GM06990 (cell line): ENCODE measurements at regions not wholly inside any gene's neighbourhood (a gene's known extent, or its start where the extent isn't known, plus 50 kb on each side); places are given as distances from the start of the nearest gene placed in this dataset.
"Not testable (repeated sequence)": the region's sequence is repeated elsewhere in the genome, so short reads cannot be mapped to it uniquely, and the experiment has no call there.

ENCODE experiments used
- DNase-seq: peaks from one replicate; pipeline ENCODE4 v3.0.0-alpha.2; 2011; ENCODE audit not compliant: insufficient read length; ENCODE audit errors: extremely low read depth
- H3K27me3 ChIP-seq: replicated peaks from 2 replicates; pipeline ENCODE4 v1.6.0; 2011; ENCODE audit warnings: low read length; ENCODE audit not compliant: control insufficient read depth, insufficient read depth
- H3K36me3 ChIP-seq: 2 replicates; pipeline ENCODE4 v1.5.1; 2011; ENCODE audit warnings: low read length; ENCODE audit not compliant: control insufficient read depth, insufficient read depth
- H3K4me3 ChIP-seq: replicated peaks from 2 replicates; pipeline ENCODE4 v1.5.1; 2011; ENCODE audit warnings: low read depth, mild to moderate bottlenecking, control low read depth, low read length
- TF ChIP-seq, protein P1 (sequence below): IDR thresholded peaks from 2 replicates; pipeline ENCODE4 v1.5.1; 2011; ENCODE audit warnings: low read length, control low read depth, mild to moderate bottlenecking, inconsistent platforms; ENCODE audit not compliant: insufficient read depth, poor library complexity, severe bottlenecking

DNA sequence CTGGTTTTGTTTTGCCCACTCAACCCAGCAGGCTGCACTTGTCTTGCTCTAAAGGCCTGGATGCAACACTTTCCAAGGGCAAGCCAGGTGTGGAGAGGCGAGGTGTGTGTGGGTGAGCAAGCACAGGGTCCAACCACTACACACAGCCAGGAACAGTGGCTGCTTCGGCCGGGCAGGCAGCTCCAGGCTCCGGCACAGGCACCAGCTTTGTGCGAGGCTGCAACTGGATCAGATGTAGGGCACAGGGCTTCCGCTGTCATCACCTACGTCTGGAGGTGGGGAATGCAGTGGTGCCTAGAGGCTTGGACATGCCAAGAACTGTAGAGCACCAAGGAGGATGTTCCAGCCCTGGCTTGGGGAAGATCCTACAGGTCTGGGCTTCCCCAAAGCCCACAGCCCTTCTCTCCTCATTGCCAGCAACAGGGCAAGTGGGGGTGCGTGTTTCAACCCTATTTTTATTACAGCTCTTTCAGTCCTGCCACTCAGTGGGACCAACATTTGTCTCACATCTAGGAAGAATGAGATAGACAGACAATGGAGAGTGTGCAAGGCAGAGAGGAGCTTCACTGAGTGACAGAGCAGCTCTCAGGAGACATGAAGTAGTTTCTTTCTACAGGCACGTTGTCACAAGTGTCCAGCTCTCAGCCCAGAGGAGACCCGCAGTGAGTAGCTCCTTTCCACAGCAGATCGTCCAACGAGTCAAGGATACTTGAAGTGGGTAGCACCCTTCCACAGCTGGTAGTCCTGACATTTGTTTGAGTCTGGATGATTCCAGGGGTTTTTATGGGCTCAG is 622.2 kb downstream of the CDH9 start:
- TF ChIP-seq, protein P1, sequence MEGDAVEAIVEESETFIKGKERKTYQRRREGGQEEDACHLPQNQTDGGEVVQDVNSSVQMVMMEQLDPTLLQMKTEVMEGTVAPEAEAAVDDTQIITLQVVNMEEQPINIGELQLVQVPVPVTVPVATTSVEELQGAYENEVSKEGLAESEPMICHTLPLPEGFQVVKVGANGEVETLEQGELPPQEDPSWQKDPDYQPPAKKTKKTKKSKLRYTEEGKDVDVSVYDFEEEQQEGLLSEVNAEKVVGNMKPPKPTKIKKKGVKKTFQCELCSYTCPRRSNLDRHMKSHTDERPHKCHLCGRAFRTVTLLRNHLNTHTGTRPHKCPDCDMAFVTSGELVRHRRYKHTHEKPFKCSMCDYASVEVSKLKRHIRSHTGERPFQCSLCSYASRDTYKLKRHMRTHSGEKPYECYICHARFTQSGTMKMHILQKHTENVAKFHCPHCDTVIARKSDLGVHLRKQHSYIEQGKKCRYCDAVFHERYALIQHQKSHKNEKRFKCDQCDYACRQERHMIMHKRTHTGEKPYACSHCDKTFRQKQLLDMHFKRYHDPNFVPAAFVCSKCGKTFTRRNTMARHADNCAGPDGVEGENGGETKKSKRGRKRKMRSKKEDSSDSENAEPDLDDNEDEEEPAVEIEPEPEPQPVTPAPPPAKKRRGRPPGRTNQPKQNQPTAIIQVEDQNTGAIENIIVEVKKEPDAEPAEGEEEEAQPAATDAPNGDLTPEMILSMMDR, result no peak
- no peaks in the 10 kb centered on the region for H3K36me3 ChIP-seq
- H3K4me3 ChIP-seq, result no peak overlapping the region
- H3K27me3 ChIP-seq, result no peaks in the 10 kb centered on the region
- no peak for DNase-seq

DNA sequence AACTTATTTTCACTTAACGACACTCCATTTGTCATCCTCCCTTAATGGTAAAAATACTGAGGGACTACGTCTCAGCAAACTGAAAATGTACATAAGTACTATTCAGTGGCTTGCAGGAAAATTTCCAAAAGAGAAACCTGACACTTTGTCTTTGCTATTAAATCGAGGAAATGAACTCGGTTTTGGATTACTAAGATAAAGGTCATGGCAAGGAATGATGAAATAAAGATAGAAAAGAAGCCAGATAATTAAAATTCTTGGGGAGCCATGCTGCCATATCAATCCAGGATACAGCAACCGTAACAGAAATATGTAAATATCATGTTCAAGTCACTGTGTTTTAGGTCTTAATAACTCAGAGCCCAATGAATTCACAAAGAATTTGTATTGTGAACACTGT is 647.8 kb downstream of the CDH9 start:
- Histone ChIP-seq H3K27me3 (no peaks in the 10 kb centered on the region), H3K36me3 (no peaks in the 10 kb centered on the region), H3K4me3 (no peak overlapping the region)
- DNase-seq, result no peak
- TF ChIP-seq, protein P1, result no peak

GRCh38 chr5:26388976-26389375 is 649.4 kb downstream of the CDH9 start:
- no peaks in the 10 kb centered on the region for H3K36me3 ChIP-seq
- no peak overlapping the region for H3K4me3 ChIP-seq
- DNase-seq, result no peak
- H3K27me3 ChIP-seq, result no peaks in the 10 kb centered on the region
- TF ChIP-seq, protein P1, result no peak

- TF ChIP-seq, protein P1, result no peak
- DNase-seq, result no peak
- Histone ChIP-seq H3K27me3 (no peaks in the 10 kb centered on the region), H3K4me3 (no peak overlapping the region), H3K36me3 (no peaks in the 10 kb centered on the region)
These were observed 651.9 kb downstream of the CDH9 start for GRCh38 chr5:26386532-26386931.

DNA sequence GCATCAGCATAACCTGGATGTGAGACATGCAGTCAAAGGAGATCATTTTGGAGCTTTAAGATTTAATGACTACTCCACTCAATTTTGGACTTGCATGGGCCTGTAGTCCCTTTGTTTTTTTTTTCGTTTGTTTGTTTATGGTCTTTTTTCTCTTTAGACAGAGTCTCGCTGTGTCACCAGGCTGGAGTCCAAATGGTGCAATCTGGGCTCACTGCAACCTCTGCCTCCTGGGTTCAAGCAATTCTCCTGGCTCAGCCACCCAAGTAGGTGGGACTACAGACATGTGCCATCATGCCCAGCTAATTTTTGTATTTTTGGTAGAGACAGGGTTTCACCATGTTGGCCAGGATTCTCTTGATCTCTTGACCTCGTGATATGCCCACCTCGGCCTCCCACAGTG is 673.8 kb downstream of the CDH9 start:
- not testable (repeated sequence) for H3K27me3 ChIP-seq, H3K36me3 ChIP-seq, H3K4me3 ChIP-seq, DNase-seq

- no peak for DNase-seq
- Histone ChIP-seq H3K4me3 (no peak overlapping the region), H3K27me3 (no peaks in the 10 kb centered on the region), H3K36me3 (no peaks in the 10 kb centered on the region)
- TF ChIP-seq, protein P1, result no peak
These were observed 694.5 kb downstream of the CDH9 start for GRCh38 chr5:26343801-26344325.
